ENCODE measurements at regions not wholly inside any gene's neighbourhood (a gene's known extent, or its start where the extent isn't known, plus 50 kb on each side); places are given as distances from the start of the nearest gene placed in this dataset.

- DNase-seq (ENCODE audit: low read depth in 4 of 4, low spot score in 3 of 4) = no peak
These were observed 310.2 kb upstream of the RGMB start for GRCh38 chr5:98463222-98463621.

GRCh38 chr5:98463676-98464075, 309.8 kb upstream of the RGMB start:
- no peak for DNase-seq (ENCODE audit: low read depth in 4 of 4, low spot score in 3 of 4)

- DNase-seq (ENCODE audit: low read depth in 4 of 4, low spot score in 3 of 4) = no peak
These were observed 308.6 kb upstream of the RGMB start for GRCh38 chr5:98464737-98465330.

- DNase-seq (ENCODE audit: low read depth in 4 of 4, low spot score in 3 of 4) = no peak
These were observed 305.1 kb upstream of the RGMB start for GRCh38 chr5:98468188-98468869.

GRCh38 chr5:98470747-98471146, 302.7 kb upstream of the RGMB start:
- no peak for DNase-seq (ENCODE audit: low read depth in 4 of 4, low spot score in 3 of 4)

GRCh38 chr5:98471458-98471857, 302.0 kb upstream of the RGMB start:
- DNase-seq (ENCODE audit: low read depth in 4 of 4, low spot score in 3 of 4) = no peak

- DNase-seq (ENCODE audit: low read depth in 4 of 4, low spot score in 3 of 4) = no peak
These were observed 299.2 kb upstream of the RGMB start for GRCh38 chr5:98474216-98474615.

GRCh38 chr5:98474782-98475181, 298.7 kb upstream of the RGMB start:
- no peak for DNase-seq (ENCODE audit: low read depth in 4 of 4, low spot score in 3 of 4)

GRCh38 chr5:98482321-98483300, 290.9 kb upstream of the RGMB start:
- no peak for DNase-seq (ENCODE audit: low read depth in 4 of 4, low spot score in 3 of 4)

- DNase-seq (ENCODE audit: low read depth in 4 of 4, low spot score in 3 of 4) = no peak
These were observed 290.2 kb upstream of the RGMB start for GRCh38 chr5:98483301-98483685.

- no peak for DNase-seq (ENCODE audit: low read depth in 4 of 4, low spot score in 3 of 4)
These were observed 284.4 kb upstream of the RGMB start for GRCh38 chr5:98489021-98489420.

GRCh38 chr5:98490348-98490747, 283.1 kb upstream of the RGMB start:
- DNase-seq (ENCODE audit: low read depth in 4 of 4, low spot score in 3 of 4) = no peak

- no peak for DNase-seq (ENCODE audit: low read depth in 4 of 4, low spot score in 3 of 4)
These were observed 281.2 kb upstream of the RGMB start for GRCh38 chr5:98492258-98492657.

GRCh38 chr5:98497418-98497817, 276.0 kb upstream of the RGMB start:
- DNase-seq (ENCODE audit: low read depth in 4 of 4, low spot score in 3 of 4) = no peak

- DNase-seq (ENCODE audit: low read depth in 4 of 4, low spot score in 3 of 4) = no peak
These were observed 275.4 kb upstream of the RGMB start for GRCh38 chr5:98498028-98498427.

- no peak for DNase-seq (ENCODE audit: low read depth in 4 of 4, low spot score in 3 of 4)
These were observed 273.6 kb upstream of the RGMB start for GRCh38 chr5:98499892-98500291.

GRCh38 chr5:98500811-98501210, 272.7 kb upstream of the RGMB start:
- no peak for DNase-seq (ENCODE audit: low read depth in 4 of 4, low spot score in 3 of 4)

- no peak for DNase-seq (ENCODE audit: low read depth in 4 of 4, low spot score in 3 of 4)
These were observed 269.8 kb upstream of the RGMB start for GRCh38 chr5:98503616-98504015.

GRCh38 chr5:98504505-98504904, 269.0 kb upstream of the RGMB start:
- DNase-seq (ENCODE audit: low read depth in 4 of 4, low spot score in 3 of 4) = no peak

- peak in 1 of 4 donors; percentile 14 for DNase-seq (ENCODE audit: low read depth in 4 of 4, low spot score in 3 of 4)
These were observed 263.1 kb upstream of the RGMB start for GRCh38 chr5:98510143-98510985.

- DNase-seq (ENCODE audit: low read depth in 4 of 4, low spot score in 3 of 4) = no peak
These were observed 260.1 kb upstream of the RGMB start for GRCh38 chr5:98513380-98513779.

Measured in left renal pelvis (tissue), 4 donors.